Mesenchymal stem cell (in vitro differentiated cells and primary cell): ENCODE measurements at regions not wholly inside any gene's neighbourhood (a gene's known extent, or its start where the extent isn't known, plus 50 kb on each side); places are given as distances from the start of the nearest gene placed in this dataset.

Source experiments
- DNase-seq: peaks from one replicate; pipeline ENCODE4 v3.0.0-alpha.2; 2013
- H2AFZ ChIP-seq: one replicate; pipeline ENCODE4 v1.6.1; 2013; ENCODE audit warnings: low read depth, mild to moderate bottlenecking, control low read depth, inconsistent platforms, low read length, moderate library complexity
- H2AK5ac ChIP-seq: 2 replicates; pipeline ENCODE4 v1.6.1; 2013; ENCODE audit warnings: low read length, moderate library complexity, mild to moderate bottlenecking, inconsistent platforms; ENCODE audit not compliant: severe bottlenecking
- H2BK120ac ChIP-seq: one replicate; pipeline ENCODE4 v1.6.1; 2013; ENCODE audit warnings: low read depth, mild to moderate bottlenecking, inconsistent platforms, low read length, moderate library complexity
- H2BK12ac ChIP-seq, 2 experiments: one replicate each; pipeline ENCODE4 v1.6.1; 2013; ENCODE audit warnings: inconsistent platforms in 2 of 2, low read length in 2 of 2, mild to moderate bottlenecking in 2 of 2, moderate library complexity in 2 of 2, control low read depth in 1 of 2
- H2BK15ac ChIP-seq: one replicate; pipeline ENCODE4 v1.6.1; 2013; ENCODE audit warnings: mild to moderate bottlenecking, low read depth, inconsistent platforms; ENCODE audit not compliant: poor library complexity, severe bottlenecking
- H2BK5ac ChIP-seq: 2 replicates; pipeline ENCODE4 v1.6.1; 2013; ENCODE audit warnings: low read depth, mild to moderate bottlenecking, low read length, control low read depth, inconsistent platforms; ENCODE audit not compliant: poor library complexity, severe bottlenecking
- H3K14ac ChIP-seq, 2 experiments: one replicate each; pipeline ENCODE4 v1.6.1; 2013; ENCODE audit warnings: inconsistent platforms in 2 of 2, low read length in 2 of 2, control low read depth in 1 of 2, mild to moderate bottlenecking in 1 of 2, moderate library complexity in 1 of 2
- H3K18ac ChIP-seq, 2 experiments: one replicate each; pipeline ENCODE4 v1.6.1; 2013; ENCODE audit warnings: inconsistent platforms in 2 of 2, low read length in 2 of 2, control low read depth in 1 of 2, low read depth in 1 of 2, mild to moderate bottlenecking in 1 of 2
- H3K23ac ChIP-seq, 2 experiments: one replicate each; pipeline ENCODE4 v1.6.1; 2013; ENCODE audit warnings: inconsistent platforms in 2 of 2, low read length in 2 of 2, mild to moderate bottlenecking in 2 of 2, moderate library complexity in 2 of 2, control low read depth in 1 of 2
- H3K27ac ChIP-seq: 2 replicates; pipeline ENCODE4 v1.5.1; 2013; ENCODE audit warnings: mild to moderate bottlenecking, moderate library complexity, low read length, control low read depth, inconsistent platforms; ENCODE audit not compliant: poor library complexity, severe bottlenecking
- H3K27me3 ChIP-seq, 2 experiments: 2 replicates each; pipeline versions ENCODE4 v1.6.1 to v1.7.0; 2013; ENCODE audit warnings: low read length in 2 of 2, mild to moderate bottlenecking in 2 of 2, moderate library complexity in 2 of 2, control low read depth in 1 of 2, inconsistent platforms in 1 of 2; ENCODE audit not compliant: control insufficient read depth in 1 of 2, insufficient read depth in 1 of 2
- H3K36me3 ChIP-seq, 2 experiments: 2 replicates each; pipeline versions ENCODE4 v1.6.1 to v1.7.0; 2013; ENCODE audit warnings: low read length in 2 of 2, control low read depth in 1 of 2, inconsistent platforms in 1 of 2, low read depth in 1 of 2, mild to moderate bottlenecking in 1 of 2; ENCODE audit not compliant: insufficient read depth in 2 of 2, control insufficient read depth in 1 of 2
- H3K4ac ChIP-seq, 2 experiments: one replicate each; pipeline ENCODE4 v1.6.1; 2013; ENCODE audit warnings: inconsistent platforms in 2 of 2, low read length in 2 of 2, mild to moderate bottlenecking in 2 of 2, moderate library complexity in 2 of 2, control low read depth in 1 of 2, low read depth in 1 of 2
- H3K4me1 ChIP-seq: 2 replicates; pipeline ENCODE4 v1.6.1; 2013; ENCODE audit warnings: low read depth, low read length, control low read depth; ENCODE audit not compliant: control insufficient read depth, insufficient read depth
- H3K4me2 ChIP-seq: 2 replicates; pipeline ENCODE4 v1.6.1; 2013; ENCODE audit warnings: low read length, mild to moderate bottlenecking, inconsistent platforms; ENCODE audit not compliant: poor library complexity, severe bottlenecking
- H3K4me3 ChIP-seq, 2 experiments: 2 replicates each; pipeline versions ENCODE4 v1.5.1 to v1.7.0; 2013; ENCODE audit warnings: low read length in 2 of 2, mild to moderate bottlenecking in 2 of 2, control low read depth in 1 of 2, low read depth in 1 of 2; ENCODE audit not compliant: insufficient read depth in 1 of 2
- H3K79me1 ChIP-seq: replicated peaks from 2 replicates; pipeline ENCODE4 v1.6.1; 2013; ENCODE audit warnings: mild to moderate bottlenecking, control low read depth, low read length, inconsistent platforms; ENCODE audit not compliant: poor library complexity, severe bottlenecking
- H3K9ac ChIP-seq: 2 replicates; pipeline ENCODE4 v1.7.0; 2013; ENCODE audit warnings: mild to moderate bottlenecking, low read length, moderate library complexity
- H3K9me3 ChIP-seq: 2 replicates; pipeline ENCODE4 v1.7.0; 2013; ENCODE audit warnings: mild to moderate bottlenecking, low read length; ENCODE audit not compliant: control insufficient read depth
- H4K8ac ChIP-seq: one replicate; pipeline ENCODE4 v1.6.1; 2013; ENCODE audit warnings: inconsistent platforms, mild to moderate bottlenecking, low read length, moderate library complexity
- H4K91ac ChIP-seq: one replicate; pipeline ENCODE4 v1.6.1; 2013; ENCODE audit warnings: mild to moderate bottlenecking, low read length, inconsistent platforms
- WGBS: methylation state at CpG from one replicate; pipeline ENCODE4 v1.1.7; 2013; ENCODE audit warnings: mixed read lengths; 5-methylcytosine and 5-hydroxymethylcytosine counted together

GRCh38 chr7:41917-42565 is 150.3 kb upstream of the FAM20C start:
- peak overlapping the region; percentile 32 for H3K9ac ChIP-seq
- no peaks in the 10 kb centered on the region for H3K36me3 ChIP-seq
- no peaks in the 10 kb centered on the region for H3K79me1 ChIP-seq
- H2AK5ac ChIP-seq, result no peak overlapping the region
- no peak overlapping the region for H4K8ac ChIP-seq
- H3K4me1 ChIP-seq, result peaks cover 2% of the 10 kb centered on the region
- no peak overlapping the region for H2AFZ ChIP-seq
- 82% methylated on average over 10 of the region's 10 CpGs for WGBS
- H3K4ac ChIP-seq, result no peak overlapping the region
- no peak overlapping the region for H3K23ac ChIP-seq
- H2BK12ac ChIP-seq, result no peak overlapping the region
- no peak overlapping the region for H3K4me2 ChIP-seq
- no peak overlapping the region for H2BK15ac ChIP-seq
- no peak overlapping the region for H2BK120ac ChIP-seq
- H3K27ac ChIP-seq, result no peak overlapping the region
- no peak overlapping the region for H2BK5ac ChIP-seq
- H3K18ac ChIP-seq, result no peak overlapping the region
- H3K27me3 ChIP-seq, result peaks cover 10 to 43% of the 10 kb centered on the region in 2 experiments
- H4K91ac ChIP-seq, result no peak overlapping the region
- no peaks in the 10 kb centered on the region for H3K9me3 ChIP-seq
- no peak overlapping the region for H3K4me3 ChIP-seq
- DNase-seq, result no peak
- no peak overlapping the region for H3K14ac ChIP-seq

DNA sequence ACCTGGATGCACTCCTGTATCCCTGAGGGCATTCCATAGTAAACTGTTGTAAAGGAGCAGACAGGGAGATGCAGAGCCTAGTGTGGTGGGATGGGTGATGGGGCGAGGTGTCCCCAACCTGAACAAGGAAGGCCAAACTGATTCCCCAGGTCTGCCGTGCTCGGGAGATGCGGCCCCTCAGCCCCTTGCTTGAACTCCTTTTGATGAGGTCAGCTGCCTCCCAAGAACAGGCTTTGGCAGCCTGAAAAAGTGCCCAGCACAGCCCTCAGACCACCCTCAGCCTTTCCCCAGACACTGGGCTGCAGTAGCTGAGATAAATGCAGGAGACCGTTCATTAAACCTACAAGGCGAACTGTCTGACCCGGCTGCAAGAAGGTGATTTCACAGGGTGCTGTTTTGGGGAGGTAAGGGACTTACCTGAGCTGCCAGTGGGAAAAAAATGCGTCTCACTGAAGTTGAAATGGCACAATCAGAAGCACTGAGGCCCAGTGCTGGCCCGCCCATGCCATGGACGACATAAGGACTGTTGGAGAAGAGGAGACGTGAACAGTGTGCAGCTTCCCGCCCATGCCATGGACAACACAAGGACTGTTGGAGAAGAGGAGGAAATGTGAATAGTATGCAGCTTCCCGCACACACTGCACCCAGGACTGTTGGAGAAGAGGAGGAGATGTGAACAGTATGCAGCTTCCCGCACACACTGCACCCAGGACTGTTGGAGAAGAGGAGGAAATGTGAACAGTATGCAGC is 148.4 kb upstream of the FAM20C start:
- Histone ChIP-seq H3K9ac (no peak overlapping the region), H3K18ac (no peak overlapping the region), H2AK5ac (no peak overlapping the region), H4K8ac (no peak overlapping the region), H2BK120ac (no peak overlapping the region), H2AFZ (no peak overlapping the region), H3K4me2 (no peak overlapping the region), H2BK12ac (no peak overlapping the region), H3K9me3 (no peaks in the 10 kb centered on the region), H4K91ac (no peak overlapping the region), H3K14ac (no peak overlapping the region), H3K23ac (no peak overlapping the region), H3K36me3 (no peaks in the 10 kb centered on the region), H2BK5ac (no peak overlapping the region), H3K4ac (no peak overlapping the region), H3K4me1 (peaks cover 2% of the 10 kb centered on the region), H3K27me3 (peaks cover 10 to 43% of the 10 kb centered on the region in 2 experiments), H3K79me1 (no peaks in the 10 kb centered on the region), H3K27ac (no peak overlapping the region), H2BK15ac (no peak overlapping the region), H3K4me3 (no peak overlapping the region)
- no peak for DNase-seq
- WGBS, result 89% methylated on average over 14 of the region's 14 CpGs

DNA sequence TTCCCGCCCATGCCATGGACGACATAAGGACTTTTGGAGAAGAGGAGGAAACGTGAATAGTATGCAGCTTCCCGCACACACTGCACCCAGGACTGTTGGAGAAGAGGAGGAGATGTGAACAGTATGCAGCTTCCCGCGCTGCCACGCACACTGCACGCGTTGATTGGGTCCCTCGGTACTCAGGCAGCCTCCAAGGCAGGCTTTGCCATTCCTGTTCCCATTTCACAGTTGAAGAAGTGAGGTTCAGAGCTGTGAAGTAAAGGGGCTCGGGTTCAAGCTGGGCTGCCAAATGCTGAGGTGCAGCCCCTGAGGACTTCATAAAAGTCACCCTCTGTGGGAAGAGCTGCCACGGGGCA is 147.9 kb upstream of the FAM20C start:
- H3K79me1 ChIP-seq, result no peaks in the 10 kb centered on the region
- H3K36me3 ChIP-seq, result no peaks in the 10 kb centered on the region
- no peak overlapping the region for H3K18ac ChIP-seq
- no peak overlapping the region for H3K27ac ChIP-seq
- H3K9me3 ChIP-seq, result no peaks in the 10 kb centered on the region
- no peak overlapping the region for H3K4me3 ChIP-seq
- H3K4me2 ChIP-seq, result no peak overlapping the region
- no peak overlapping the region for H2BK12ac ChIP-seq
- DNase-seq, result no peak
- H3K14ac ChIP-seq, result peak overlapping the region in 1 of 2 experiments; percentile 14
- no peak overlapping the region for H3K23ac ChIP-seq
- no peak overlapping the region for H2BK15ac ChIP-seq
- H3K4ac ChIP-seq, result no peak overlapping the region
- no peak overlapping the region for H3K9ac ChIP-seq
- H3K4me1 ChIP-seq, result peaks cover 2% of the 10 kb centered on the region
- no peak overlapping the region for H2AFZ ChIP-seq
- H2AK5ac ChIP-seq, result no peak overlapping the region
- no peak overlapping the region for H2BK120ac ChIP-seq
- H4K8ac ChIP-seq, result no peak overlapping the region
- no peak overlapping the region for H2BK5ac ChIP-seq
- H3K27me3 ChIP-seq, result peaks cover 10 to 43% of the 10 kb centered on the region in 2 experiments
- WGBS, result 89% methylated on average over 12 of the region's 12 CpGs
- H4K91ac ChIP-seq, result no peak overlapping the region

DNA sequence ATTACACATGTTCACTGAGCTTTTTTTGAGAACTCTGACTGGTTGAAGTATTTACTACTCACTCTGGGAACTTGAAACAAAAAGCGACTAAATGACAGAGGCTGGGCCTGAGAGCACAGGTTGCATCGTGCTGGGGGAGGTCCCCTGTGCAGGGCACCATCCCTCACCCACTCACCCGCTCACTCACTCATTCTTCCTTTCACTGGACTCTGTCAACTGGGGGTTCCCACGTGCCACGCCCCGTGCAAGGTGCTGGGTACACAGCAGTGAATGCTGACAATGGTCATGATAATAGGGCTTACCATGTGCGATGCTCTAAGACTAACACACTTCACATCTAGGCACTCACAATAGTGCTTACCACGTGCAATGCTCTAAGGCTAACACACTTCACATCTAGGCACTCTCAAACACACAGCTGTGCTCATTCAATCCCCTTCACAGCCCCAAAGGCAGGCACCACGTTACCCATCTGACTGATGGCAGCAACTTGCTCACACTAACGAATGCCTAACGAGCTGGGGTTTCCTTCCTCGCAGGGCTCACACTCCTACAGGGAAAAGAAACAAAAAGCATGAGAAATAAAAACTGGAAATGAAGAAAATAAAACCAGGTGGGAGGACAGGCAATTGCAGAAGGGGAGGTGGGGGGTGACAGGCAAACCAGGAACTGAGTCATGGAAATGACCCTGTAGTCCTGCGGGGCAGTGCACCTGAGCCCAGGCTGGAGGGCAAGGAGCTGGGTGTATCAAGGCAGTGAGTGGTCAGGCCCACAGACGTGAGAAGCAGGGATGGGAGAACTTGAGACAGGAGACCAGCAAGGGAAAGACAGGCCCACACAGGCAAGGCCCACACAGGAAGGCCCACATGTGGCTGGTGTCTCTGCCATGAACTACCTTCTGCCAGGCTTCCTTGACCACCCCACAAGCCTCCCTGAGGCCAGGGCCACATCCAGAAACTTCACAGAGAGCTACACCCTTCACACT is 147.0 kb upstream of the FAM20C start:
- no peak overlapping the region for H3K23ac ChIP-seq
- no peak overlapping the region for H4K8ac ChIP-seq
- peaks cover 10 to 43% of the 10 kb centered on the region in 2 experiments for H3K27me3 ChIP-seq
- H3K27ac ChIP-seq, result no peak overlapping the region
- no peak overlapping the region for H3K18ac ChIP-seq
- H2BK15ac ChIP-seq, result no peak overlapping the region
- WGBS, result 79% methylated on average over 14 of the region's 14 CpGs
- H3K9me3 ChIP-seq, result no peaks in the 10 kb centered on the region
- H2AFZ ChIP-seq, result no peak overlapping the region
- H3K4ac ChIP-seq, result no peak overlapping the region
- DNase-seq, result no peak
- no peak overlapping the region for H3K4me3 ChIP-seq
- peaks cover 2% of the 10 kb centered on the region for H3K4me1 ChIP-seq
- no peaks in the 10 kb centered on the region for H3K79me1 ChIP-seq
- no peaks in the 10 kb centered on the region for H3K36me3 ChIP-seq
- H3K4me2 ChIP-seq, result no peak overlapping the region
- H2BK5ac ChIP-seq, result no peak overlapping the region
- H3K14ac ChIP-seq, result no peak overlapping the region
- no peak overlapping the region for H4K91ac ChIP-seq
- H3K9ac ChIP-seq, result no peak overlapping the region
- no peak overlapping the region for H2BK120ac ChIP-seq
- no peak overlapping the region for H2AK5ac ChIP-seq
- no peak overlapping the region for H2BK12ac ChIP-seq
